Naive thymus-derived CD8-positive, alpha-beta T cell (primary cell): ENCODE measurements at regions not wholly inside any gene's neighbourhood (a gene's known extent, or its start where the extent isn't known, plus 50 kb on each side); places are given as distances from the start of the nearest gene placed in this dataset.

Source experiments
- ATAC-seq, 2 donors: fragments of 150-1000 bp; cut with Tn5 transposase in 1 of 2; sonication (Bioruptor Pico), chemical (Tn5 transposase) in 1 of 2; 1 replicate in 1 of 2; 2 replicates in 1 of 2; pipeline ENCODE4 v1.10.0; 2021; ENCODE audit warnings: mild to moderate bottlenecking in 2 of 2, moderate library complexity in 2 of 2
- POLR2A ChIA-PET: fragments of 350-600 bp; sonication (Branson Sonifier 250); formaldehyde crosslinking; loops from one replicate; lab custom pipeline; 2021; ENCODE audit warnings: antibody characterized with exemption; lab: Charles Lee
- DNase-seq, 10 donors: peaks; one replicate each; pipeline versions ENCODE4 v3.0.0 to v3.0.0-alpha.2; 2020 to 2022
- H3K27ac Mint-ChIP-seq, 10 donors: one replicate each; pipeline ENCODE4 v1.8.0; 2020 to 2022; ENCODE audit warnings: mild to moderate bottlenecking in 10 of 10, mixed read lengths in 10 of 10, moderate library complexity in 4 of 10, inconsistent platforms in 1 of 10
- H3K27me3 Mint-ChIP-seq, 5 donors: one replicate each; pipeline ENCODE4 v1.8.0; 2021 to 2022; ENCODE audit warnings: mixed read lengths in 5 of 5
- H3K36me3 Mint-ChIP-seq, 3 donors: one replicate each; pipeline ENCODE4 v1.8.0; 2020 to 2022; ENCODE audit warnings: mixed read lengths in 3 of 3, mild to moderate bottlenecking in 2 of 3, inconsistent platforms in 1 of 3
- H3K4me1 Mint-ChIP-seq, 4 donors: one replicate each; pipeline ENCODE4 v1.8.0; 2021 to 2022; ENCODE audit warnings: mixed read lengths in 4 of 4
- H3K4me3 Mint-ChIP-seq, 10 donors: one replicate each; pipeline ENCODE4 v1.8.0; 2020 to 2022; ENCODE audit warnings: mild to moderate bottlenecking in 10 of 10, mixed read lengths in 10 of 10, moderate library complexity in 6 of 10, inconsistent platforms in 1 of 10
- H3K9me3 Mint-ChIP-seq, 9 donors: one replicate each; pipeline ENCODE4 v1.8.0; 2020 to 2022; ENCODE audit warnings: mixed read lengths in 9 of 9, mild to moderate bottlenecking in 3 of 9, inconsistent platforms in 1 of 9, moderate library complexity in 1 of 9

- DNase-seq (no peak), ATAC-seq (no peak)
- no peaks in the 10 kb centered on the region for H3K36me3 Mint-ChIP-seq
- H3K27me3 Mint-ChIP-seq = peaks cover 1 to 8% (median 5%) of the 10 kb centered on the region in 5 donors
- POLR2A ChIA-PET = no interaction called here
- H3K4me1 Mint-ChIP-seq = no peaks in the 10 kb centered on the region
- H3K4me3 Mint-ChIP-seq = no peak overlapping the region
- no peaks in the 10 kb centered on the region for H3K9me3 Mint-ChIP-seq
- no peak overlapping the region for H3K27ac Mint-ChIP-seq
These were observed 126.7 kb upstream of the SORBS2 start for GRCh38 chr4:185938654-185939053.

GRCh38 chr4:185941461-185941860, 127.5 kb upstream of the TLR3 start:
- H3K9me3 Mint-ChIP-seq = no peaks in the 10 kb centered on the region
- no peaks in the 10 kb centered on the region for H3K36me3 Mint-ChIP-seq
- peaks cover 0 to 6% (median 5%) of the 10 kb centered on the region in 5 donors for H3K27me3 Mint-ChIP-seq
- no peak overlapping the region for H3K4me3 Mint-ChIP-seq
- no peak overlapping the region for H3K27ac Mint-ChIP-seq
- POLR2A ChIA-PET = no interaction called here
- ATAC-seq = no peak
- DNase-seq = no peak
- no peaks in the 10 kb centered on the region for H3K4me1 Mint-ChIP-seq

GRCh38 chr4:185945252-185945651, 123.7 kb upstream of the TLR3 start:
- Mint-ChIP-seq H3K9me3 (peaks cover 0 to 8% (median 0%) of the 10 kb centered on the region in 9 donors), H3K27ac (no peak overlapping the region), H3K4me1 (no peaks in the 10 kb centered on the region), H3K4me3 (no peak overlapping the region), H3K36me3 (no peaks in the 10 kb centered on the region), H3K27me3 (peaks cover 7 to 19% (median 17%) of the 10 kb centered on the region in 5 donors)
- DNase-seq (no peak), ATAC-seq (no peak)
- POLR2A ChIA-PET = no interaction called here

GRCh38 chr4:185945906-185946305, 123.0 kb upstream of the TLR3 start:
- ATAC-seq = no peak
- H3K4me1 Mint-ChIP-seq = no peaks in the 10 kb centered on the region
- peaks cover 0 to 8% (median 0%) of the 10 kb centered on the region in 9 donors for H3K9me3 Mint-ChIP-seq
- H3K4me3 Mint-ChIP-seq = no peak overlapping the region
- H3K36me3 Mint-ChIP-seq = no peaks in the 10 kb centered on the region
- POLR2A ChIA-PET = no interaction called here
- no peak for DNase-seq
- no peak overlapping the region for H3K27ac Mint-ChIP-seq
- peaks cover 7 to 19% (median 17%) of the 10 kb centered on the region in 5 donors for H3K27me3 Mint-ChIP-seq

GRCh38 chr4:185950891-185951290, 118.1 kb upstream of the TLR3 start:
- Mint-ChIP-seq H3K27me3 (peaks cover 5 to 27% (median 16%) of the 10 kb centered on the region in 5 donors), H3K36me3 (no peaks in the 10 kb centered on the region), H3K27ac (no peak overlapping the region), H3K4me1 (no peaks in the 10 kb centered on the region), H3K9me3 (peaks cover 0 to 8% (median 0%) of the 10 kb centered on the region in 9 donors), H3K4me3 (no peak overlapping the region)
- ATAC-seq = no peak
- POLR2A ChIA-PET = no interaction called here
- DNase-seq = no peak

- ATAC-seq (no peak), DNase-seq (no peak)
- no peaks in the 10 kb centered on the region for H3K4me1 Mint-ChIP-seq
- no peak overlapping the region for H3K4me3 Mint-ChIP-seq
- POLR2A ChIA-PET = no interaction called here
- H3K27me3 Mint-ChIP-seq = peaks cover 8 to 40% (median 24%) of the 10 kb centered on the region in 5 donors
- H3K27ac Mint-ChIP-seq = no peak overlapping the region
- no peaks in the 10 kb centered on the region for H3K36me3 Mint-ChIP-seq
- H3K9me3 Mint-ChIP-seq = peaks cover 0 to 2% (median 0%) of the 10 kb centered on the region in 9 donors
These were observed 113.7 kb upstream of the TLR3 start for GRCh38 chr4:185955151-185955770.

- Mint-ChIP-seq H3K27ac (no peak overlapping the region), H3K9me3 (peaks cover 0 to 2% (median 0%) of the 10 kb centered on the region in 9 donors), H3K4me1 (no peaks in the 10 kb centered on the region), H3K4me3 (no peak overlapping the region), H3K27me3 (peaks cover 8 to 46% (median 24%) of the 10 kb centered on the region in 5 donors), H3K36me3 (no peaks in the 10 kb centered on the region)
- ATAC-seq (no peak), DNase-seq (no peak)
- POLR2A ChIA-PET = no interaction called here
These were observed 113.0 kb upstream of the TLR3 start for GRCh38 chr4:185955826-185956543.

- POLR2A ChIA-PET = no interaction called here
- Mint-ChIP-seq H3K9me3 (peaks cover 0 to 2% (median 0%) of the 10 kb centered on the region in 9 donors), H3K36me3 (no peaks in the 10 kb centered on the region), H3K27me3 (peaks cover 8 to 46% (median 22%) of the 10 kb centered on the region in 5 donors), H3K4me1 (no peaks in the 10 kb centered on the region), H3K4me3 (no peak overlapping the region), H3K27ac (no peak overlapping the region)
- DNase-seq (no peak), ATAC-seq (no peak)
These were observed 112.4 kb upstream of the TLR3 start for GRCh38 chr4:185956544-185956940.

GRCh38 chr4:185958094-185958747, 110.7 kb upstream of the TLR3 start:
- Mint-ChIP-seq H3K4me1 (no peaks in the 10 kb centered on the region), H3K27ac (no peak overlapping the region), H3K4me3 (no peak overlapping the region), H3K9me3 (peaks cover 0 to 2% (median 0%) of the 10 kb centered on the region in 9 donors), H3K36me3 (no peaks in the 10 kb centered on the region), H3K27me3 (peaks cover 11 to 46% (median 19%) of the 10 kb centered on the region in 5 donors)
- POLR2A ChIA-PET = no interaction called here
- DNase-seq (no peak), ATAC-seq (no peak)

- H3K9me3 Mint-ChIP-seq = peaks cover 0 to 2% (median 0%) of the 10 kb centered on the region in 9 donors
- no peaks in the 10 kb centered on the region for H3K4me1 Mint-ChIP-seq
- POLR2A ChIA-PET = no interaction called here
- no peak overlapping the region for H3K4me3 Mint-ChIP-seq
- no peak for DNase-seq
- no peak overlapping the region for H3K27ac Mint-ChIP-seq
- ATAC-seq = no peak
- H3K36me3 Mint-ChIP-seq = no peaks in the 10 kb centered on the region
- H3K27me3 Mint-ChIP-seq = peaks cover 1 to 8% (median 4%) of the 10 kb centered on the region in 5 donors
These were observed 103.3 kb upstream of the TLR3 start for GRCh38 chr4:185965426-185966384.

GRCh38 chr4:185966549-185966948, 102.4 kb upstream of the TLR3 start:
- POLR2A ChIA-PET = no interaction called here
- H3K36me3 Mint-ChIP-seq = no peaks in the 10 kb centered on the region
- H3K27me3 Mint-ChIP-seq = peaks cover 0 to 8% (median 2%) of the 10 kb centered on the region in 5 donors
- H3K4me1 Mint-ChIP-seq = no peaks in the 10 kb centered on the region
- DNase-seq (no peak), ATAC-seq (no peak)
- H3K27ac Mint-ChIP-seq = no peak overlapping the region
- no peak overlapping the region for H3K4me3 Mint-ChIP-seq
- H3K9me3 Mint-ChIP-seq = peaks cover 0 to 2% (median 0%) of the 10 kb centered on the region in 9 donors

- H3K36me3 Mint-ChIP-seq = no peaks in the 10 kb centered on the region
- ATAC-seq (no peak), DNase-seq (no peak)
- H3K4me1 Mint-ChIP-seq = no peaks in the 10 kb centered on the region
- POLR2A ChIA-PET = no interaction called here
- no peak overlapping the region for H3K27ac Mint-ChIP-seq
- H3K4me3 Mint-ChIP-seq = no peak overlapping the region
- peaks cover 0 to 8% (median under 1%) of the 10 kb centered on the region in 5 donors for H3K27me3 Mint-ChIP-seq
- peaks cover 0 to 2% (median 0%) of the 10 kb centered on the region in 9 donors for H3K9me3 Mint-ChIP-seq
These were observed 101.8 kb upstream of the TLR3 start for GRCh38 chr4:185966997-185967775.
